CD8-positive, alpha-beta memory T cell (primary cell): ENCODE measurements at regions not wholly inside any gene's neighbourhood (a gene's known extent, or its start where the extent isn't known, plus 50 kb on each side); places are given as distances from the start of the nearest gene placed in this dataset.
"Not testable (repeated sequence)": the region's sequence is repeated elsewhere in the genome, so short reads cannot be mapped to it uniquely, and the experiment has no call there.

Experiments used
- CTCF ChIA-PET: fragments of 350-600 bp; sonication (Branson Sonifier 250); formaldehyde crosslinking; loops from one replicate; lab custom pipeline; 2021; ENCODE audit warnings: antibody characterized with exemption; lab: Charles Lee
- POLR2A ChIA-PET: fragments of 350-600 bp; sonication (Branson Sonifier 250); formaldehyde crosslinking; loops from one replicate; lab custom pipeline; 2021; ENCODE audit warnings: antibody characterized with exemption; lab: Charles Lee
- DNase-seq, 5 donors: peaks; one replicate each; pipeline versions ENCODE4 v3.0.0 to v3.0.0-alpha.2; 2020 to 2022; ENCODE audit warnings: mixed read lengths in 1 of 5
- H3K27ac ChIP-seq: one replicate; pipeline ENCODE4 v1.7.0; 2013; ENCODE audit warnings: low read depth, mild to moderate bottlenecking, low read length, moderate library complexity
- H3K27me3 ChIP-seq: 2 replicates; pipeline ENCODE4 v1.7.0; 2013; ENCODE audit warnings: low read length, mild to moderate bottlenecking; ENCODE audit not compliant: insufficient read depth, poor library complexity, severe bottlenecking
- H3K36me3 ChIP-seq: 2 replicates; pipeline ENCODE4 v1.7.0; 2013; ENCODE audit warnings: mild to moderate bottlenecking, low read length, moderate library complexity; ENCODE audit not compliant: insufficient read depth
- H3K4me1 ChIP-seq: 2 replicates; pipeline ENCODE4 v1.7.0; 2013; ENCODE audit warnings: mild to moderate bottlenecking, low read length, moderate library complexity; ENCODE audit not compliant: insufficient read depth
- H3K4me3 ChIP-seq: 2 replicates; pipeline ENCODE4 v1.7.0; 2013; ENCODE audit warnings: mild to moderate bottlenecking, low read length
- H3K9me3 ChIP-seq: 2 replicates; pipeline ENCODE4 v1.7.0; 2013; ENCODE audit warnings: mild to moderate bottlenecking, low read length
- H3K27ac Mint-ChIP-seq, 8 donors: one replicate each; pipeline ENCODE4 v1.8.0; 2020 to 2021; ENCODE audit warnings: mixed read lengths in 8 of 8, mild to moderate bottlenecking in 6 of 8, inconsistent platforms in 3 of 8, moderate library complexity in 3 of 8
- H3K27me3 Mint-ChIP-seq, 2 donors: one replicate each; pipeline ENCODE4 v1.8.0; 2020 to 2021; ENCODE audit warnings: mixed read lengths in 2 of 2, mild to moderate bottlenecking in 1 of 2, moderate library complexity in 1 of 2
- H3K36me3 Mint-ChIP-seq, 3 donors: one replicate each; pipeline ENCODE4 v1.8.0; 2020 to 2021; ENCODE audit warnings: mixed read lengths in 3 of 3, inconsistent platforms in 1 of 3, mild to moderate bottlenecking in 1 of 3
- H3K4me1 Mint-ChIP-seq, 3 donors: one replicate each; pipeline ENCODE4 v1.8.0; 2020 to 2021; ENCODE audit warnings: mixed read lengths in 3 of 3, inconsistent platforms in 1 of 3, mild to moderate bottlenecking in 1 of 3
- H3K4me3 Mint-ChIP-seq, 7 donors: one replicate each; pipeline ENCODE4 v1.8.0; 2020 to 2021; ENCODE audit warnings: mixed read lengths in 7 of 7, mild to moderate bottlenecking in 6 of 7, moderate library complexity in 4 of 7, inconsistent platforms in 2 of 7
- H3K9me3 Mint-ChIP-seq, 5 donors: one replicate each; pipeline ENCODE4 v1.8.0; 2020 to 2022; ENCODE audit warnings: mixed read lengths in 5 of 5, mild to moderate bottlenecking in 3 of 5, moderate library complexity in 2 of 5, inconsistent platforms in 1 of 5

- DNase-seq = no peak
- H3K9me3 Mint-ChIP-seq = peaks cover 0 to 2% (median 0%) of the 10 kb centered on the region in 5 donors
- H3K27me3 Mint-ChIP-seq = no peaks in the 10 kb centered on the region
- H3K27ac ChIP-seq = no peak overlapping the region
- ChIA-PET POLR2A (no interaction called here), CTCF (no interaction called here)
- no peaks in the 10 kb centered on the region for H3K27me3 ChIP-seq
- no peaks in the 10 kb centered on the region for H3K9me3 ChIP-seq
- peaks cover 0 to 1% (median 0%) of the 10 kb centered on the region in 3 donors for H3K36me3 Mint-ChIP-seq
- no peaks in the 10 kb centered on the region for H3K36me3 ChIP-seq
- no peak overlapping the region for H3K4me3 Mint-ChIP-seq
- H3K4me3 ChIP-seq = no peak overlapping the region
- H3K27ac Mint-ChIP-seq = no peak overlapping the region
- no peaks in the 10 kb centered on the region for H3K4me1 ChIP-seq
- no peaks in the 10 kb centered on the region for H3K4me1 Mint-ChIP-seq
These were observed 51.2 kb upstream of the TMSB15B start for GRCh38 chrX:103911236-103911635.

GRCh38 chrX:103910430-103910829 lies 52.0 kb upstream of the TMSB15B start:
- Histone ChIP-seq H3K4me1 (no peaks in the 10 kb centered on the region), H3K27ac (no peak overlapping the region), H3K36me3 (no peaks in the 10 kb centered on the region), H3K4me3 (no peak overlapping the region), H3K9me3 (no peaks in the 10 kb centered on the region), H3K27me3 (no peaks in the 10 kb centered on the region)
- Mint-ChIP-seq H3K27me3 (no peaks in the 10 kb centered on the region), H3K36me3 (peaks cover 0 to 1% (median 0%) of the 10 kb centered on the region in 3 donors), H3K9me3 (peaks cover 0 to 2% (median 0%) of the 10 kb centered on the region in 5 donors), H3K4me3 (no peak overlapping the region), H3K4me1 (no peaks in the 10 kb centered on the region), H3K27ac (no peak overlapping the region)
- ChIA-PET CTCF (no interaction called here), POLR2A (no interaction called here)
- no peak for DNase-seq

GRCh38 chrX:103904301-103904700 lies 58.1 kb upstream of the TMSB15B start:
- no peak overlapping the region for H3K27ac Mint-ChIP-seq
- Histone ChIP-seq H3K36me3 (no peaks in the 10 kb centered on the region), H3K4me1 (no peaks in the 10 kb centered on the region), H3K4me3 (no peak overlapping the region), H3K27ac (no peak overlapping the region), H3K27me3 (no peaks in the 10 kb centered on the region), H3K9me3 (no peaks in the 10 kb centered on the region)
- no peak overlapping the region for H3K4me3 Mint-ChIP-seq
- no peaks in the 10 kb centered on the region for H3K4me1 Mint-ChIP-seq
- DNase-seq = no peak
- H3K36me3 Mint-ChIP-seq = peaks cover 0 to 14% (median 0%) of the 10 kb centered on the region in 3 donors
- peaks cover 0 to 10% (median 5%) of the 10 kb centered on the region in 5 donors for H3K9me3 Mint-ChIP-seq
- H3K27me3 Mint-ChIP-seq = peaks cover 0 to 3% of the 10 kb centered on the region in 2 donors
- ChIA-PET CTCF (no interaction called here), POLR2A (interaction anchor here (0.7 kb wide), 1 partner anchor 363 kb away, joined by 4 read pairs; no protein-coding TSS in a partner anchor)

- peaks cover 0 to 14% (median 0%) of the 10 kb centered on the region in 3 donors for H3K36me3 Mint-ChIP-seq
- POLR2A ChIA-PET = not testable (repeated sequence)
These were observed 59.8 kb upstream of the TMSB15B start for GRCh38 chrX:103902606-103903005.

GRCh38 chrX:103889216-103889615 lies 57.2 kb upstream of the RAB9B start:
- Mint-ChIP-seq H3K27me3 (peaks cover 0 to 2% of the 10 kb centered on the region in 2 donors), H3K9me3 (peaks cover 0 to 14% (median 2%) of the 10 kb centered on the region in 5 donors), H3K4me1 (no peaks in the 10 kb centered on the region), H3K4me3 (no peak overlapping the region), H3K36me3 (peaks cover 0 to 5% (median 0%) of the 10 kb centered on the region in 3 donors), H3K27ac (no peak overlapping the region)
- no peaks in the 10 kb centered on the region for H3K36me3 ChIP-seq
- no peaks in the 10 kb centered on the region for H3K27me3 ChIP-seq
- CTCF ChIA-PET = no interaction called here
- no peaks in the 10 kb centered on the region for H3K9me3 ChIP-seq
- POLR2A ChIA-PET = no interaction called here
- H3K4me1 ChIP-seq = no peaks in the 10 kb centered on the region
- H3K27ac ChIP-seq = no peak overlapping the region
- H3K4me3 ChIP-seq = no peak overlapping the region
- DNase-seq = no peak

More at GRCh38 chrX:103902606-103903005, 59.8 kb upstream of the TMSB15B start:
- H3K27ac Mint-ChIP-seq, H3K9me3 ChIP-seq, H3K27me3 ChIP-seq, CTCF ChIA-PET, H3K4me1 ChIP-seq, H3K27me3 Mint-ChIP-seq, H3K27ac ChIP-seq, H3K4me1 Mint-ChIP-seq, H3K4me3 Mint-ChIP-seq, H3K4me3 ChIP-seq, H3K36me3 ChIP-seq, DNase-seq: not testable (repeated sequence)
- H3K9me3 Mint-ChIP-seq = peaks cover 0 to 10% (median 8%) of the 10 kb centered on the region in 5 donors

GRCh38 chrX:103886624-103887023 lies 54.6 kb upstream of the RAB9B start:
- Histone ChIP-seq H3K9me3 (no peaks in the 10 kb centered on the region), H3K27ac (no peak overlapping the region), H3K27me3 (no peaks in the 10 kb centered on the region), H3K36me3 (no peaks in the 10 kb centered on the region), H3K4me3 (no peak overlapping the region), H3K4me1 (no peaks in the 10 kb centered on the region)
- Mint-ChIP-seq H3K4me1 (no peaks in the 10 kb centered on the region), H3K4me3 (no peak overlapping the region), H3K27me3 (peaks cover 0 to 2% of the 10 kb centered on the region in 2 donors), H3K36me3 (peaks cover 0 to 5% (median 0%) of the 10 kb centered on the region in 3 donors), H3K9me3 (peaks cover 0 to 14% (median 2%) of the 10 kb centered on the region in 5 donors), H3K27ac (no peak overlapping the region)
- POLR2A ChIA-PET = no interaction called here
- no peak for DNase-seq
- CTCF ChIA-PET = no interaction called here

- Histone ChIP-seq H3K9me3 (no peaks in the 10 kb centered on the region), H3K27ac (no peak overlapping the region), H3K4me1 (no peaks in the 10 kb centered on the region), H3K36me3 (no peaks in the 10 kb centered on the region), H3K4me3 (no peak overlapping the region), H3K27me3 (no peaks in the 10 kb centered on the region)
- POLR2A ChIA-PET = interaction anchor here (0.6 kb wide), 1 partner anchor 29 kb away, joined by 3 read pairs; no protein-coding TSS in a partner anchor
- no peak for DNase-seq
- no peaks in the 10 kb centered on the region for H3K4me1 Mint-ChIP-seq
- no peak overlapping the region for H3K27ac Mint-ChIP-seq
- H3K36me3 Mint-ChIP-seq = no peaks in the 10 kb centered on the region
- peaks cover 0 to 10% (median 2%) of the 10 kb centered on the region in 5 donors for H3K9me3 Mint-ChIP-seq
- CTCF ChIA-PET = no interaction called here
- peaks cover 0 to 3% of the 10 kb centered on the region in 2 donors for H3K27me3 Mint-ChIP-seq
- no peak overlapping the region for H3K4me3 Mint-ChIP-seq
These were observed 51.5 kb upstream of the RAB9B start for GRCh38 chrX:103883533-103883932.

GRCh38 chrX:103882999-103883398 lies 50.9 kb upstream of the RAB9B start:
- no peak overlapping the region for H3K27ac Mint-ChIP-seq
- Histone ChIP-seq H3K4me1 (no peaks in the 10 kb centered on the region), H3K4me3 (no peak overlapping the region), H3K27ac (no peak overlapping the region), H3K27me3 (no peaks in the 10 kb centered on the region), H3K36me3 (no peaks in the 10 kb centered on the region), H3K9me3 (no peaks in the 10 kb centered on the region)
- no peak overlapping the region for H3K4me3 Mint-ChIP-seq
- DNase-seq = no peak
- CTCF ChIA-PET = no interaction called here
- peaks cover 0 to 10% (median 2%) of the 10 kb centered on the region in 5 donors for H3K9me3 Mint-ChIP-seq
- H3K36me3 Mint-ChIP-seq = no peaks in the 10 kb centered on the region
- H3K4me1 Mint-ChIP-seq = no peaks in the 10 kb centered on the region
- peaks cover 0 to 2% of the 10 kb centered on the region in 2 donors for H3K27me3 Mint-ChIP-seq
- POLR2A ChIA-PET = no interaction called here
